HG02588 (cell line): ENCODE measurements at regions not wholly inside any gene's neighbourhood (a gene's known extent, or its start where the extent isn't known, plus 50 kb on each side); places are given as distances from the start of the nearest gene placed in this dataset.
A peak's percentile ranks its signal among the peaks of the same experiment; 100 is the strongest.
"Not testable (repeated sequence)": the region's sequence is repeated elsewhere in the genome, so short reads cannot be mapped to it uniquely, and the experiment has no call there.

ENCODE experiments used
- ATAC-seq: cut with Tn5 transposase; IDR thresholded peaks from one replicate; pipeline ENCODE4 v1.9.1; 2021; ENCODE audit warnings: mild to moderate bottlenecking, moderate library complexity; ENCODE audit not compliant: unreplicated experiment

- ATAC-seq = not testable (repeated sequence)
Observed at GRCh38 chr6:63010962-63011361, 200.3 kb upstream of the FKBP1C start.

- ATAC-seq = no peak
Observed at GRCh38 chr6:63014290-63014689, 197.0 kb upstream of the FKBP1C start.

- no peak for ATAC-seq
Observed at GRCh38 chr6:63022631-63023030, 188.6 kb upstream of the FKBP1C start.

- no peak for ATAC-seq
Observed at GRCh38 chr6:63023726-63024125, 187.5 kb upstream of the FKBP1C start.

DNA sequence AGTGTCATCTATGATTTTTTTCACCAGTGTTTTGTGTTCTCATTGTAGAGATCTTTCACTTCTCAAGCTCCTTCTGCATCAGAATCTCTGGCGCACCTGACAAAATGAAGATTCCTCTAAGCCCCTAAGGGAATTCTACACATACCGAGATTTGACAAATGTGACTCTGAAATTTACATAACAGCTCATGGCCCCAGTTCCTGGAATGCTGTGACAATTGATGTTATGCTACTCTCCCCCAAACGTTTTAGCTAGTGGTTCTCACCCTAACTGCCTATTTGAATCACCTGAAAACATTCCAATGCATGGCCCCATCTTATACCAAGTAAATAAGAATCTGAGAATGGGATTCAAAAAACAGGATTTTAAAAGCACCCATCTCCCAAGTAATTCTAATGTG is 162.1 kb upstream of the FKBP1C start:
- no peak for ATAC-seq

GRCh38 chr6:63053206-63053605 is 158.1 kb upstream of the FKBP1C start:
- not testable (repeated sequence) for ATAC-seq

DNA sequence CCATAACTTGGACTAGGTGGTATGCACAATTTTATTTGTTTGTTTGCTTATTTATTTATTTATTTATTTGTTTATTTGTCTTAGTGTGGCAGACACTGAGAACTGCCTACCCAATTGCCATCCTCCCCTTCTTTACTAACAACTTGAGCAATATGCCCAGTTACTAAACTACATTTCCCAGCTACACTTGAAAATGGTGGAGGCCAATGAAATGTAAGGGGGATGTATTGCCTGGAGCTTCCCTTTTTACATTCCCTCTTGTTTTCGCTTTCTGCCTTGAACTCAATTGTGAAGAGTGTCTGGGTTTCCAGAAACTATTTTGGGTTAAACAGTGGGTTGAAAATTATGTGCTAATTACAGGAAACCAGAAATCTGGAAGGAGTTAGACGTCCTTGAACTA is 152.7 kb upstream of the FKBP1C start:
- ATAC-seq = no peak

- no peak for ATAC-seq
Observed at GRCh38 chr6:63063631-63064271, 147.5 kb upstream of the FKBP1C start.

DNA sequence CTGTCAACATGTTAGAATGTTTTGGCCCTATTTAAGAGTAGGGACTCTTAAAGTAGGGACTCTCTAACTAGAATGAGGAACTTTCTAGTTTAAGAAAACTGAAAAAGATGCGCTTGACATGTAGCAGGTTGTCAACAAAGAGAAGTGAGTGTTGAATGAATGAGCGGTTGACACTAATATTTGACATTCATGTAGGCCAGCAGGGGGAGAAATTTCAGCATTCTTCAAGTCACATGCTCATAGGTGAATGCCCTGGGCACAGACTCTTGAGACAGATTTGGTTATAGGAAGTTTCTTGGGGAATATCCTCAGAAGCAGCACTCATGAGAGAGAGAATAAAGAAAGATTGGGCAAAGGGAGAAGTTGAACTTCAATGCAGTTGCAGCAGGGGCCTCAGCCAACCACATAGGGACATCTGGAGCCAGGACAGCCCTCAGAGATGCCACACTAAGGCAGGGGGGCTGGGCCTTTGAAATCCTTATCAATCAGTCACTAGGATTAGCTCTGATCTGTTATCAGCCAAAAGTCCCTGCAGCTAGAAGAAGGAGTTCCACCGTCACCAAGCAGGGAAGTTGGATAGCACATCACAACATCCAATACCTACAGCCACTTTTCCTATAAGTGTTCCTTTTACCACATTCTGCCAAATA is 145.1 kb upstream of the FKBP1C start:
- ATAC-seq = peak; percentile 87

DNA sequence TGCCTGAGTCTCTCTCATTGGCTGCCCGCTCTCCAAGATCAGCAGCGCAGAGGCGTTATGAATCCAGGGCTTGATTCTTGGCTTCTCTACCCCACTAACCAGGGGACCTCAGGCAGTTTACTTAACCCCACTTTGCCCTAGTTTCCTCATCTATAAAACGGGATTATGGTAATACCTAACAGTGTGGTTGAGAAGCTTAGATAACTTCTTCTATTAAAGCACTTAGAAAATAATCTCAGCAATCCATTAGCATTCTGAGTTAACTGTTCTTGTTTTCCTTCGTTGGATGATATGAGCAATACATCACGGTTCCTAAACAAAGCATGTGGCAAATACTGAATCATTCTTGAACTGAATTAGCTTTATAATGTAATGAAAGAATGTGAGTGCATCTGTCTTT is 116.3 kb upstream of the FKBP1C start:
- no peak for ATAC-seq

DNA sequence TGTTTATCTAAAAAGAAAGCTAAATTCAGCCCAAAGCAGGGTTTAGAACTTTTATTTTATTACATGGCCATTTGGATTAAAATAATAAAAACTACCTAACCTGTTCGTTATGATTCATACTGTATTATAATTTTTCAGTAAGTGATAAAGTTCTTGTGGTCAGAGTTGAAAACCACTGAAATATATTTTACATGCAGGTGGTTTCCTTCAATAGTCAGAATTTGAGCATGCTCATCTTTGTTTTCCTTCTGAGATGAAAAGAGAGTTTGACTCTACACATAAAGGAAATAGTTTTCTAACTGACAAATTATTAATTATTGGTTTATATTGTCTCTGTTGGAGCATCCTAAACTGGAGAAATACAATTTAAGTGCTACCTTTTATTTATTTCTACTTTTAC is 114.0 kb upstream of the FKBP1C start:
- ATAC-seq = peak; percentile 64

DNA sequence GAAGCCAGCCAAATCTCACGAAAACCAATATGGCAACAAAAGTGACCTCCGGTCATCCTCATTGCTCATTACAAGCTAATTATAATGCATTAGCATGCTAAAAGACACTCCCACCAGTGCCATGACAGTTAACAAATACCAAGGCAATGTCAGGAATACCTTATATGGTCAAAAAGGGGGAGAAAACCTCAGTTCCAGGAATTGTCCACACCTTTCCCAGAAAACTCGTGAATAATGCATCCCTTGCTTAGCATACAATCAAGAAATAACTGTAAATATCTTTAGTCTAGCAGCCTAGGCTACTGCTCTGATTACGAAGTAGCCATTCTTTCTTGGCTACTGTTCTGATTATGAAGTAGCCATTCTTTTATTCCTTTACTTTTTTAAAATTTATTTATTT is 112.5 kb upstream of the FKBP1C start:
- ATAC-seq = no peak

DNA sequence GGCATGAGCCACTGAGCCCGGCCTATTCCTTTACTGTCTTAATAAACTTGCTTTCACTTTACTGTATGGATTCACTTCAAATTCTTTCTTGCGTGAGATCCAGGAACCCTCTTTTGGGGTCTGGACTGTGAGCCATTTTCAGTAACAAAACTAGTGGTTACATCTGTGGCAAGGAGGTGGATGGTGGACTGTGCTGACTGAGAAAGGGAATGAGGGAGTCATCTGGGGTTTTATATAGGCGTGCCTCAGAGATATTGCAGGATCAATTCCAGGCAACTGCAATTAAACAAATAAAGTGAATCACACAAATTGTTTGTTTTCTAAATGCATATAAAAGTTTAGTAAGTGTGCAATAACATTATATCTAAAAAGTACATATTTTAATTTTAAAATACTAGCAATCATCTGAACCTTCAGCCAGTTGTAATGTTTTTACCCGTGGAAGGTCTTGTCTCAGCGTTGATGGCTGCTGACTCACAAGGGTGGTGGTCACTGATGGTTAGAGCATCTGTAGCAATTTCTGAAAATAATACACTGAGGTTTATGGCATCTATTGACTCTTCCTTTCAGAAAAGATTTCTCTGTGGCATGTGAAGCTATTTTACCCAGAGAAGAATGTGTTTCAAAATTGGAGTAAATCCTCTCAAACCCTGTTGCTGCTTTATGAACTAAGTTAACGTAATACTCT is 111.4 kb upstream of the FKBP1C start:
- ATAC-seq = no peak

GRCh38 chr6:63114610-63115211 is 96.6 kb upstream of the FKBP1C start:
- peak; percentile 70 for ATAC-seq

DNA sequence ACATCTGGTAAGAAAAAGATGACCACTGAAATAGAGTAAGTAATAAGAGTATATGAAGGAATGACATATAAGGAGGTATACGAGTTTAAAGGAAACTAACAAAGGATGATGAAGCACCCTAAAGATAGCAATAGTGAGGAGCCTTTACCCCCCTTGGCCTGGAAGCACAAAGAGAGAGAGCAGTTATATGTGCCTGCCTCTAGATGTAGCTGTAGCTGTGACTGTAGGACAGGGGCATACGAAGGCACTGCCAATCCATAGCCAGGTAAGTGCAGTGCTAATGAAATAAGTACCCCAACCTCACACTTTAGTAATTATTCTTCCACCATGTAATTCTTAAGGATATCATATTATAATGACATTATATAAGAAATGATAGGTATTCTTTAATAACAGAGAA is 90.1 kb upstream of the FKBP1C start:
- no peak for ATAC-seq

DNA sequence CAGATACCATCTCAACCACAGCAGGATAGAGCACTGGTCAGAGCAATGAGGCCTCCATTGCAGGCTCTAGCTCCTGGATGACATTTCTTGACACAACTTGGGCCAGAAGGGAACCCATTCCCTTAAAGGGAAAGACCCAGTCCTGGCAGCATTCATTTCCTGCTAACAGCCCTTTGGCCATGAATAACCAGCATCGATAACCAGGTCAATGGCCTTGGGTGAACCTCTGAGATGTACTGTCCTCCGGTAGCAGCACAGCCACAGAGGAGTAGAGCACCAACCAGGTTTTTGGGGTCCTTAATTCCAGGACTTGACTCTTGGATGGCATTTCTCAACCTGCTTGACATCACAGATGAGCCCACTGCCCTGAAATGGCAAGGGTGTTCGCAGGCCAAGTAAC is 71.2 kb upstream of the FKBP1C start:
- no peak for ATAC-seq

DNA sequence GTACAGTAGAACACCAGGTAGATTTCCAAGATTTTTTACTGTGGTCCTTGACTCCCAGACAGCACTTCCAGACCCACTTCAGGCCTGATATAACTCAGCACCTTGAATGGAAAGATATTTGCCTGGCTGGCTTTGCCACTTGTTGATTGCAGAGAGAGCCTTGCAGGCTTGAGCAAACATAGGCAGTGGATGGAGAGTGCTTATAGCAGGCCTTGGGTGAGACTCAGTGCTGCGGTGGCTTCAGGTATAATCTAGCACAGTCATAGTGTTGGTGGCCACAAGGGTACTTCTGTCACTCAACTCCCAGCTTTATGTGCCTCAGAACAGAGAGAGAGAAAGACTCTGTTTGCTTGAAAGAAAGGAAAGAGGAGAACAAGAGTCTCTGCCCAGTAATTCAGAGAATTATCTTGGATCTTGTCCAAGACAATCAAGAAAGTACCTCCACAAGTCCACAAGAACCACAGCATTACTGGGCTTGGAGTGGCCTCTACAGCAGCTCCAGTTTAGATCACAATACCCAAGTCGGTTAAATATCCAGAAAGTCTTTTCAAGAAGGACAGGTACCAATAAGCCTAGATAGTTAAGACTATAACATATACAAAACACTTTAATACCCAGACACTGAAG is 70.5 kb upstream of the FKBP1C start:
- no peak for ATAC-seq

GRCh38 chr6:63149730-63150129 is 61.5 kb upstream of the FKBP1C start:
- ATAC-seq = no peak

GRCh38 chr6:63154535-63154934 is 56.7 kb upstream of the FKBP1C start:
- no peak for ATAC-seq
